ENCODE measurements at regions not wholly inside any gene's neighbourhood (a gene's known extent, or its start where the extent isn't known, plus 50 kb on each side); places are given as distances from the start of the nearest gene placed in this dataset.
"Not testable (repeated sequence)": the region's sequence is repeated elsewhere in the genome, so short reads cannot be mapped to it uniquely, and the experiment has no call there.

DNA sequence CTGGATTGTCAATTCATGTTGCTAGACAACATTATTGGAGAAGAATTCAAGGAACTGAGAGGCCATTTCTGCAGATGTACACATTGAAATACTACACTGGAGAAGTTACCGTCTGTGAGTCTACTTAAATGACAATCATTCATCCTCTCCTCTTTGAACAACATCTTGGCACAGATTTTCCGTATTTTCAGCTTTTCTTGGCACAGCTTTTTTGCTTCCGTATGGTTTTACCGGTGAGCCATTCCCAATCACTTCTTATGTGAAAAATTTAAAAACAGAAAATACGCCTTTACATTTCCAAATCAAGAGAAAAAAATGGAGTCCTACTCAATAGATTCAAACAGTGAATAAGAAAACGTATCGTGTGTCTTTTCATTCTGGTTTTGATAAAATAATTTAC, 1493.7 kb downstream of the AMY1C start:
- DNase-seq: no peak

DNA sequence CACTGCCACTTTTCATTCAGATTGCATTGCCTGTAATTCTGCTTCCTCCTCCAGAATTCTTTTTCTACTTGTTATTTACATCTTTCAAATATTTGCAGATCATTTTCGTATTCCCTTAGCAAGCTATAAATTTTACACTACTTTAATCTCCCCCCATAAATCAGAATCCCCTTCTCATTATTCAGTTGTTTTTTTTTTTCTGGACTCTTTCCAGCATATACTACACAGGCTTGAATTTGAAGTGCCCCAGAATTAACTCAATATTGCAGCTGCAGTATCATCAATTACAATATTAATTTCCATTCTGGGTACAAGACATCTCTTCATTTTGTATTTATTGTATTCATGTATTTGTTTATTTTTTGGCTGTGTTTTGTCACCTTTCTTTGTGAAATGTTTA, 1494.3 kb downstream of the AMY1C start:
- no peak for DNase-seq

DNA sequence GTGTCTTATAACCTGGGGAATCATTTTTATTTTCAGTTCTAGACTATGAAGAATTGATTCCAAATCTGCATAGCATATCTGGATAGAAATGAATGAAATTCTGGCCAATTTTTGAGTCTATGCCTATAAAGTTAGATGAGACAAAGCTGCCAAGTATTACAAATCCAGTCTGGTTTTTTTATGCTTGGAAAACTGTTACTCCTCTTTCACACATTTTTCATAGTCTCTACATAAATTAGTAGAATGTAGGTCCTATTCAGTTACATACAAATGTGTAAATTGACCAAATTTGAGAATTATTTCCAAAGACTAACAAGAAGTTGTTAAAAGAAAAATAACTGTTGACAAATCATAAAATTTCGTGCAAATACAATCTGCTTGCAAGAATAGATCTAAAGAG, 1505.2 kb downstream of the AMY1C start:
- no peak for DNase-seq

DNA sequence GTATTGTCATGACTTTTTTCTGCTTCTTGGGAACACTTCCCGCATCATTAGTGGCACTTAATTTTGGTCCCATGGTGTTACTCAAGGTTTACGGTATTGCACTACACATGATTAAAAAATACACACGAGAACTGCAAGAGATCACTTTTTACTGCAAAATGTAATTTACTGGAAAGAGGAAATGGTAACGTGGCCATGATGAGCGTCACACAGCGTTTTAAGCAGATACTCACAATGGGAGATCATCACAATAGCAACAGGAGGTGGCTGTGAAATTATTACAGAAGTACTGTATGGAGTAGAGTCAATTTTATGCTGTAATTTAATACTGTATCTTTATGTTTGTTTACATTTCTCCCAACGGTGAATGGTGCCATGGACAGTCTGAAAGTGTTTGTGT, 1510.3 kb downstream of the AMY1C start:
- no peak for DNase-seq

DNA sequence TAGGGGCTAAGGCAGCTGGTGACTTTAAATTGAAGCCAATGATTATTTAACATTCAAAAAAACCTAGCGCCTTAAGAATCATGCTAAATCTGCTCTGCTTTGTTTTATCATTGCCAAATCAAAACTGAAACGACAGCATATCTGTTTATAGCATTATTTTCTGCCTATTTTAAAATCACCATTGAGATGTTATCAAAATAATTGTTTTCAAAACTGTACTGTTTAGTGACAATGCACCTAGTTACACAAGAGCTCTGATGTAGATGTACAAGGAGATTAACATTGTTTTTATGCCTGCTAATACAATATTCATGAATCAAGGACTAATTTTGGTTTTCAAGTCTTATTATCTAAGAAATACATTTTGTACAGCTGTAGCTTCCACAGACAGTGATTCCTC, 1521.3 kb downstream of the AMY1C start:
- DNase-seq: no peak

DNA sequence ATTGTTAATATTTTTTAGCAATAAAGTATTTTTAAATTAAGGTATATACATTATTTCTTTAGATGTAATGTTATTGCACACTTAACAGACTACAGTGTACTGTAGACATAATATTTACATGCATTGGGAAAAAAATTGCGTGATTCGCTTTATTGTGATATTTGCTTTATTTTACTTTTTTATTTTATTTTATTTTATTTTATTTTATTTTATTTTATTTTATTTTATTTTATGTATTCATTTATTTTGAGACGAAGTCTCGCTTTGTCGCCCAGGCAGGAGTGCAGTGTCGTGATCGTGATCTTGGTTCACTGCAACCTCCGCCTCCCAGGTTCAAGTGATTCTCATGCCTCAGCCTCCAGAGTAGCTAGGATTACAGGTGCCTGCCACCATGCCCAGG, 1522.7 kb downstream of the AMY1C start:
- DNase-seq: not testable (repeated sequence)

DNA sequence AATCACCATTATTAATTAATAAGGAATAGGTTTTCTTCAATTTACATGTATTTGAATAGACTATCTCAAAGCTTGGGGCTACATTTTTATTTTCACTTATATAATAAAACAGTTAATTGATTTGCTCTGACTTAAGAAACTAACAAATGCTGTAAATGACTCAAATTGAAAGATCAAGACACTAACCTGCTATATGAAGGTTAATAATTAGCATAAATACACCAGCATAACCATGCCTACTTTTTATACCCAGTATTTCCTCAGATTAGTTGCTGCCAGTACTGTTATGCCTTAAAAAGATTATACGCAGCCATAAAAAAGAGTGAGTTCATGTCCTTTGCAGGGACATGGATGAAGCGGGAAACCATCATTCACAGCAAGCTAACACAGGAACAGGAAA, 1545.1 kb downstream of the AMY1C start:
- DNase-seq: no peak

DNA sequence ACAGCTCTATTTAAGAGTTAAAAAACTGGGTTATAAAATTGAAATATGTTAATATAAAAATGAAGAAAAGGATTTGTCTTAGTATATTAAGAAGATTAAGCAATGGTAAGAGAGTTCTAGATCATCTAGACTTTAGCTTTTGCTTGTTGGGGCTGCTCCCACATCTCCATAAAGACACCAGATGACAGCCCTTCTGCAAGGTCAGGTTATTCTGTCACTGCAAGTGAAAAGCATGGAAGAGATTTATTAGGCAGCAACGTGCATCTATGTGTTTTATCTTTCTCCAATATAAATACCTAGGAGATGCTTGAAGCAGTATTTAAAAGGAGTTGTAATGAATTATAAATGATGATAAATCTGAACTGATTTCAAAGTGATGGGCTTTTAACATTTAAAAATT, 1560.4 kb downstream of the AMY1C start:
- no peak for DNase-seq

DNA sequence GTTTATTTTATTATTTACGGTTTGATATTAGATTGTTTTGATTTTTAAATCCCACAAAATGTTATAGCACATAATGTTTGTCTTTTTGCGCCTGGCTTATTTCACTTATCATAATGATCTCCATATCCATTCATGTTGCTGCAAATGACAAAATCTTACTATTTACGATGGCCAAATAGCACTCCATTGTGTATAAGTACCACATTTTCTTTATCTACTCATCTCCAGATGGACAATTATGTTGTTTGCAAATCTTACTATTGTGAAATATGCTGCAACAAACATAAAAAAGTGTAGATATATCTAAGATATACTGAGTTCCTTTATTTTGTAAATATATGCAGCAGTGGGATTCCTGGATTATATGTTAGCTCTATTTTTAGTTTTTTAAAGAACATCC, 1568.3 kb downstream of the AMY1C start:
- DNase-seq: no peak

DNA sequence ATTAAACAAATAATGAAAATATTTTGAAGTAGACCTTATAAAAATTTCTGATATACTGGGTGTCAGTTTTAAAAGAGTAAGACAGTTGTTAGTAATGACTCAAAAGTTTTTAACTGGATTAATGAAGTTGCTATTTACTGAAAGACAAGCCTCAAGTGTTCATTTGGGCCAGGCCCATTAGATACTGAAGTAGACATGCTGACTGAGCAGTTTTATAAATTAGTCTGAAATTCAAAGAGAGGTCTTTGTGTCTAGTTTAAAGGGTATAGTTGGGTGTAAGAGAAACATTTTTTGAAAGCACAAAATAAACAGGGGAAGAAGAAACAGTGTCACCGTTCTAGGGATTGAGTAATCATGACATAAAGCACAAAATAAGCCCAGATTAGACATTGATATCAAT, 1577.2 kb downstream of the AMY1C start:
- DNase-seq: no peak

DNA sequence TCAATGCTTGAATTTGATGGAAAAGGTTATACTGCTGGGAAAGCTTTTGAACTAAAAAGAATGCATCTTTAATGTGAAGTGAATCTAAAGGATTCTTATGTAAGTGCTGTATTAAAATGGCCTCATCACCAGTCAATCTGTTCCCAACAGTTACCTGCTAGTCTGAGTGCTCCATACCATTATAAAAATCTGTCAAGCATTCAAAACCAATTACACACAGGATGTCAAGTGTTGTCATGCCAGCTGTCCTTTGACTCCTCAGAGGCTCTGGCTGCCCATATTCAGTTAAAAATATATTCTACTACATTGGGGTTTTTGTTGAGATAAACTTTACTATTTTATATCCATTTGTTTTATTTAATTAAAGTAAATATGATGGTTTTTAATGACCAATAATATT, 1587.7 kb downstream of the AMY1C start:
- no peak for DNase-seq

DNA sequence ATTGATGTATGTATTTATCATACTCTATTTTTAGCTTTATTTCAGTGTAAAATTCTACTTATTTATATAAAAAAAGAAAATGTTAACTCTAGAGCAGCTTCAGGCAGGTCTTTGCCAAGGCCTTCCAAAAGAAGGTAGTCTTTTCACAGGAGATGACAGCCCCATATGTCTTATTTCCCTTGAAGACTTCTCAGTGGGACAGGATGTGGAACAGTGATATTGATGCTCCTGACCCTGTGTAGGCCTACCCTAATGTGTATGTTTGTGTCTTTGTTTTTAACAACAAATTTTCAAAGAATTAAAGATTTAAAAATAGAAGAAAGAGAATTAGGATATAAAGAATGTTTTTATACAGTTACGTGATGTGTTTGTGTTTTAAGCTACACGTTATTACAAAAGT, 1593.6 kb downstream of the AMY1C start:
- DNase-seq: no peak

DNA sequence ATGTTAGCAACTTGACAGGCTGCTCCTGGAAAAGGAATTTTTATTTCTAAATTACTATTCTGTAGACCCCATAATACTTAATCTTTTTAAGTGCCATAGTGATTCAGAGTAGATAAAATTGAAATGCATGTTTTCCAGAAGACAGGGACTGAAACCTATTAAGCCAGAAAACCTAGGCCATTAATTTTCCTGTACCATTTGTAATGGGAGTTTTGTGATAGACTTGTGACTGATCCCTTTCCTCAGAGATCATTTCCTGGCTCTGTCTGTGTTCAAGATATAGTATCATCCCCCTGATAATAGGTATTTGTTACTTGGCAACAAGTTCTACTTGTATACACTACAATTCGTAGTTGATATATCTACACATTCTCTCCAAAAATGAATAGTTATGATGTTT, 1609.8 kb downstream of the AMY1C start:
- DNase-seq: no peak

DNA sequence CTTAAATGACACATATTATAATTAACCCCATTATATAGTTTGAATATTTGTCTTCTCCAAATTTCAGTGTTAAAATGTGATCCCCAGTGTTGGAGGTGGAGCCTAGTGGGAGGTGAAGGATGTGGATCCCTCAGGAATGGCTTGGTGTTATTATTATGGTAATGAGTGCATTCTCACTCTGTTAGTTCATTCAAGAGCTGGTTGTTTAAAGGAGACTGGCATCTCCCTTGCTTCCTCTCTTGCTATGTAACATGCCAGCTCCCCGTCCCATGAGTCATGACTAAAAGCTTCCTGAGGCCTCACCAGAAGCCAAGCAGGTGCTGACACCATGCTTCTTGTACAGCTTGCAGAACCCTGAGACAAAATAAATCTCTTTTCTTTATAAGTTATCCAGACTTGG, 1612.7 kb downstream of the AMY1C start:
- no peak for DNase-seq

DNA sequence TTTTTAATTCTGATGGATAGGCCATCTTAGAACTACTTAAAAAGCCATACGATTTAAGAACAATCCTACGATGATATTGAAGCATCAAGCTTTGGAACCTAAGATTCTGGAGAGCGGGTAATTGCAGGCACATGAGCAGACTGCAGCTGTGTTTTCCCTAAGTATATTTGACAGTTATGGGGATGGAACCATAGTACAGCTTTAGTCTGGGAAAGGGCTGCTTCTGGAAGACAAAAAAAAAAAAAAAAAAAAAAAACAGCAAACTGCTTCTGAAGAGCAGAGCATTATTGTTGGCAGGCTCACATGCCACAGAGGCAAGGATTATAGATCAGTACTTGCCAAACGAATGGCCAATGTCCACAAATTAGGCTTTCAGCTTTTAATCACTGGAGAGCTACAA, 1618.7 kb downstream of the AMY1C start:
- no peak for DNase-seq

DNA sequence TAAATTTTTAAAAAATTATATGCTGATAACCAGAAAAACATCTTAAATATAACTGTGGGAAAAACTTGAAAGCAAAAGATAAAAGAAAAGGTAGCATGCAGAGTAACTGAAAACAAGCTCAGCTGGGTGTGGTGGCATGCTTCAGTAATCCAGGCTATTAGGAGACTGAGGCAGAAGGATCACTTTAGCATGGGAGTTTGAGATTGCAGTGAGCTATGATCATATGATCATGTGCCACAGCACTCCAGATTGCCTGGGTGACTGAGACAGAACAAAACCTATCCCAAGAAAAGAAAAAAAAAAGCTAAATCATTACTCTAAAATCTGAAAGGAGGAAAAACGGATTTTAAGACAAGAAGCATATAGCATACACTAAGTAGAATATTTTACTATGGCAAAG, 1624.0 kb downstream of the AMY1C start:
- no peak for DNase-seq

DNA sequence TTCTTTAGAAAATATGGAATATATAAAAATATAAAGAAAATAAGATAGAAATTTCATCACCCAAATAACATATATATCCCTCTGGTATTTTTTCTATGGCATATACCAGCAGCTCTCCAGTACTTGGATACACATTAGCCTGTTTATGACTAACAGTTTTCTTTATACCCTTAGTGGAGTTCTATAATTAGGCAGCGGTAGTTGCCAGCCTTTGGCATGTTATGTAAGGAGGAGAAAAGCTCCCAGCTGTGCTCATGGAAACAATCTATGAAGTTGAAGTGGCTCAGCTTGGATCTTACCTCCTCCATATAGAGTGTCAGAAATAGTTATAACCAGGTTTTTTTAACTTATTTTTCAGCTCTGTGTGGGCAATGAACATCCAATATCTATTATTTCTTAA, 1636.8 kb downstream of the AMY1C start:
- no peak for DNase-seq

DNA sequence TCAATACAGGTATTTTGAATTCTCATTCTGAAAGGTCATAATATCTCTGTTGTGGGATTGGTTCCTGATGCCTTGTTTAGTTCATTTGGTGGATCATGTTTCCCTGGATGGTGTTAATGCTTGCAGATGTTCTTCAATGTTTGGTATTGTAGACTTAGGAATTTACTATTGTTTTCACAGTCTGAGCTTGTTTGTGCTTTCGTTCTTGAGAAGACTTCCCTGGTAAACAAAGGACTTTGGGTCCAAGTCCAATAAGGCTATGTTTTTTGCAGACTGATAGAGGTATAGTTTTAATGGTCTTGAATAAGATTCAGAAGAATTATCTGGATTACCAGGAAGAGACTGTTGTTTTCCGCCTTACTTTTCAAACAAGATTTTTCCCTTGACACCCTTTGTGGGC, 1646.3 kb downstream of the AMY1C start:
- no peak for DNase-seq

DNA sequence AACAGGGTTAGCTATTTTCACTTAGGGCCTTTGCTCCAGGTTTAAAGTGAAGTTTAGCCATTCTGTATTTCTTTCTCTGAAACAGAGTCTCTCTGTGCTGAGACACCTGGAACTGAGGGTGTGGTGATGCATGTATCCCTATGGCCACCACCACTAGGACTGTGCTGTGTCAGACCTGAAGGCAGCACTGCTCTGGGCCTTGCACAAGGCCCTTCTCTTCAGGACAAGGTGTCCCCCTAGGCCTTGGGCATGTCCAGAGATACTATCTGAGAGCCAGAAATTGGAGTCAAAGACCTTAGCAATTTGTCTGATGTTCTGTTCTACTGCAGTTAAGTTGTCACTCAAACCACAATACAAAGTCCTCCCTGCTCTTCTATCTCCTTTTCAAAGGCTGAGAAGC, 1649.2 kb downstream of the AMY1C start:
- no peak for DNase-seq

DNA sequence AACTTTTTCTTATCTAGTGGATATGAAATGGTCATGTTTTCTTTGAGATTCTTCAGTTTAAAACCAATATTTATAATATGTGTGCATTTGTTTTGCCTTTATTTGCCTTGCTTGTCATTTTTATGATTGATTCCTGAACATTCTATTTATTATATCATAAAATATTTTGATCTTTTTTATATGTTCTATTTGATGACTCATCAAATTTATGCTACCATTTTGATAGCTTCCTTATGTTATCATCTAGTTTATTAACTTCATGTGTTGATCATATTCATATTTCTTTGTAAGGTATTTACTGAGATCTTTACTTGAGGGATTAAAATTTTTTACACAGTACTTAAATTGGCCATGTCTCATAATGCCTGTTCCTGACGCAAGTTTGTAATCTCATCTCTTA, 1650.0 kb downstream of the AMY1C start:
- no peak for DNase-seq

DNA sequence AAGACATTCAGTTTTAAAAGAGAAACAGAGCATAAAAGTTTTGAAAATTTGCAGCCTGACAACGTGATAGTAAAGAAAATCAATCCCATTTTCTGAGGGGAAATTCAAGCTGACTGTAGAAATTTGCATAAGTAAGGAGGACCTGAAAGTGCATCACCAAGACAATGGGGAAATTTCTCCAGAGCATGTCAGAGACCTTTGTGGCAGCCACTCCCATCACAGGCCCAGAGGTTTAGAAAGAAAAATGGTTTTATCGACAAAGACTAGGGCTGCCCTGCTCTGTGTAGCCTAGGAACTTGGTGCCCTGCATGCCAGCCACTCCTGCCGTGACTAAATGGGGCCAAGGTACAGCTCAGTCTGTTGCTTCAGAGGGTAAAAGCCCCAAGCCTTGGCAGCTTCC, 1640.2 kb upstream of the PRMT6 start:
- no peak for DNase-seq

DNA sequence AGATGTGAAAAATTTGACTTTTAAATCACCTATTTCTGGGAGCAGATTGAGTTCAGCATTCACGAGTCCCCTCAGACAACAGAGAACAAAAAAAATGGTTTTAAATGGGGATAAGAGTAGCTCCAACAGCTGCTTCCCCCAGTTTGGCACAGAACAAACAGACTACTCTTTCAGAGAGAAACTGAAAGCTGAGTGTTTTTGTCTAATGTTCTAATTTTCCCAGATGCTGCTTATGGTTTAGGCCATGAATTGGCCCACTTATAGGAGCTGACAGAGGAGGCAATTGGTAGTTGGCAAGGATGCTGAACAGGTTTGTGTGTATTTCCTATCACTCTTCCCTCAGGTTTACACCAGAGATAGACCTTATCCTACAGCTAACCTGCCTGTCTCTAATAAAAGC, 1637.4 kb upstream of the PRMT6 start:
- DNase-seq: no peak

DNA sequence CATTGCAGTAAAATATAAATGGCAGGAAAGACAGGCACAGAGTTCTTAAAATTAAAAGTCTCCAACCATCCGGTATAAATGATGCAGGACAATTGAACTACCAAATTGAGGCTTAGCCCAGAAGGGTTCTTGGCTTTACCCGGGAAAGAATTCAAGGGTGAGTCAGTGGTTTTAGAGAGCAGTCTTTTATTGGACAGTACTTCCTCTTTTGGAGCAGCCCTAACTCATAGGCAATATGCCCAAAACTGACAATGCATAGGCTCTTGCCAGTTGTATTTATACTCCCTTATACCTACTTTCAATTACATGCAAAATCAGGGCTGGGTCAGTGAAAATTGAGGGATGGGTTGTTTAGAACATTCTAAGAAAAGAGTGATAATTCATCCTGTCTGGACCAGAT, 1628.9 kb upstream of the PRMT6 start:
- DNase-seq: peak; percentile 87

DNA sequence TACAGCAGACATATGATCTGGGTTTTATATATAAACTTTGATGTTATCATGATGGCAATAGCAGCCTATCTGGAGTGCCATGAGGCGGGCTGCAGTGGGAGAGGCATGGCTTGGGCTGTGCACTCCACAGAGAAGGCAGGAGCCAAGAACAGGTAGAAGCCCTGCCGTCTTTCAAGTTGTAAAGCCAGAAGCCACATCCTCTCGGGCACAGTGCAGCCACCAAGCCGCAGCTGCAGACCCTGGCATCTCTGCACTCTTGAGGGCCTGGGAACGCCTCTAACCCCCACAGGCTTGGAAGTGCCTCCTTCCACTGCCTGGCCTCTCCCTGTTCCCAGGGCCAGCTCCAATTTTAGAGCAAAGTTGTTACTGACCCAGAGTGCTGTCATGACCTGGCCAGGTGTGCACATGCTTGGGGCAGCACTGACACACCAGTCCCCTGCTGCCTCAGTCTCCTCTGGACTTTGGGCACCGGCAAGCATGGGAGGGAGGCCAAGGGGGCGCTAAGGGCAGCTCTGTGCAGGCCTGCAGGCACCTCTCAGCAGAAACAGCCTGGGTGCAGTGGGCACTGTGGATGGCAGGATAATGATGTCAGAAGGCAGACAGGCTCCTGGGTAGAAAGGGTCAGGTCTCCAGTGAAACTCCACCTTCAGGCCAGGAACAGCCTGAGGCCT, 1619.8 kb upstream of the PRMT6 start:
- DNase-seq: no peak

DNA sequence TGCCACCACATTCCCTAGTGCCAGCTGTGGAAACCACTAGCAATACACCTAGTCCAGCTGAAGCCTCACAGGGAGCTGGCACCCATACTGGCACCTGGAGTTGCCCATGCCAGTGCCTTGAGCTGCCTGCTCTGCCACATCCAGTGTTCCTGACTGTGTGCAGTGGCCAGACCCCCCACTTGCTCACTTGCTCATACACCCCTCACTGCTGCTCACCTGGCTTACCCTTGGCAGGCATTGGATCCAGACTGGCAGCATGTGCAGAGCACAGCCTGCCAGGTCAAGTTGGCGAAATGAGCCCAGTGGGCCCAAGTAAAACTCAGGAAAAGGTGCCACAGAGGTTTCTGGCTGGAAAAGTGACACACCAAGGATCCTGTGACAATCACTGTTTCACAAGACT, 1618.6 kb upstream of the PRMT6 start:
- no peak for DNase-seq

DNA sequence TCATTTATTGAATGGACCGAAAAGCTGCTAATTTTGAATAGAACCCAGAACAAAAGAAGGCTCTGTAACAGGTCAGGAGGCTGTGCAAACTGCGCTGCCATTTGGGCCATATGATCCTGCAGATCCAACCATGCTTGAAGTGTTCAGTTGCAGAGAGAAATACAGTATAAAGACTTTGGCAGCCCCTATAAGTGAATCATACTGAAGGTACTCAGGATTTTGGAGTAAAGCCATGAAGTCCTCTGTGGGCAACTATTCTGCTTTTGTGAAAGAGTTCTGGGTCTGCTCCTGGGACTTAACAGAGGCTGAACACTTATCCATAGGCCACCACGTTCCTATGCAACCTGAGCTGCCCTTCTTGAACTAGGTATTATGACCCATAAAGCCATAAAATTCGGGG, 1613.6 kb upstream of the PRMT6 start:
- no peak for DNase-seq
